GM10266 (cell line): ENCODE measurements at regions not wholly inside any gene's neighbourhood (a gene's known extent, or its start where the extent isn't known, plus 50 kb on each side); places are given as distances from the start of the nearest gene placed in this dataset.

ENCODE experiments used
- DNase-seq: peaks from one replicate; pipeline ENCODE4 v3.0.0; 2012; ENCODE audit errors: extremely low spot score
- TF ChIP-seq, protein P1 (sequence below): IDR thresholded peaks from 2 replicates; pipeline ENCODE4 v1.5.1; 2012; ENCODE audit warnings: mild to moderate bottlenecking, low read depth; ENCODE audit not compliant: control insufficient read depth, insufficient read depth; ENCODE audit errors: missing control alignments

DNA sequence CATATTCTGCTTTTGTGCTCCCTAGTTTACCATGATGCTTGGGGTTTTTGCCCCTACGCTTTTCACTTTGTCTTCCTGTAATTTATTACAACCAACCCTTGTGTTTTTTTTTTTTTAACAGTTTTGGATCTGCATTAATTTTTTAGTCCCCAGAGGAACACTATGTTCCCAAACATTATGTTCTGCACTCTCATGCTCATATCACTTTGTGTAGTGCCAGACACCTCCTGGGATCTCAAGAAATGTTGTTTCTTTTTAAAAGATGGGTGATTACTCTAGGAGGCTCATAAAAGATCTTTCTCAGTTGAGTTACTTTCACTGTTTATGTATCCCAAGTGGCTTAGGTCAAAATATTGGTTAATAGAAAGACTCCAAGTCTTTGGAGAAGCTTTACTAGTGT, 116.2 kb upstream of the MKLN1 start:
- TF ChIP-seq, protein P1, sequence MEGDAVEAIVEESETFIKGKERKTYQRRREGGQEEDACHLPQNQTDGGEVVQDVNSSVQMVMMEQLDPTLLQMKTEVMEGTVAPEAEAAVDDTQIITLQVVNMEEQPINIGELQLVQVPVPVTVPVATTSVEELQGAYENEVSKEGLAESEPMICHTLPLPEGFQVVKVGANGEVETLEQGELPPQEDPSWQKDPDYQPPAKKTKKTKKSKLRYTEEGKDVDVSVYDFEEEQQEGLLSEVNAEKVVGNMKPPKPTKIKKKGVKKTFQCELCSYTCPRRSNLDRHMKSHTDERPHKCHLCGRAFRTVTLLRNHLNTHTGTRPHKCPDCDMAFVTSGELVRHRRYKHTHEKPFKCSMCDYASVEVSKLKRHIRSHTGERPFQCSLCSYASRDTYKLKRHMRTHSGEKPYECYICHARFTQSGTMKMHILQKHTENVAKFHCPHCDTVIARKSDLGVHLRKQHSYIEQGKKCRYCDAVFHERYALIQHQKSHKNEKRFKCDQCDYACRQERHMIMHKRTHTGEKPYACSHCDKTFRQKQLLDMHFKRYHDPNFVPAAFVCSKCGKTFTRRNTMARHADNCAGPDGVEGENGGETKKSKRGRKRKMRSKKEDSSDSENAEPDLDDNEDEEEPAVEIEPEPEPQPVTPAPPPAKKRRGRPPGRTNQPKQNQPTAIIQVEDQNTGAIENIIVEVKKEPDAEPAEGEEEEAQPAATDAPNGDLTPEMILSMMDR = no peak
- no peak for DNase-seq

DNA sequence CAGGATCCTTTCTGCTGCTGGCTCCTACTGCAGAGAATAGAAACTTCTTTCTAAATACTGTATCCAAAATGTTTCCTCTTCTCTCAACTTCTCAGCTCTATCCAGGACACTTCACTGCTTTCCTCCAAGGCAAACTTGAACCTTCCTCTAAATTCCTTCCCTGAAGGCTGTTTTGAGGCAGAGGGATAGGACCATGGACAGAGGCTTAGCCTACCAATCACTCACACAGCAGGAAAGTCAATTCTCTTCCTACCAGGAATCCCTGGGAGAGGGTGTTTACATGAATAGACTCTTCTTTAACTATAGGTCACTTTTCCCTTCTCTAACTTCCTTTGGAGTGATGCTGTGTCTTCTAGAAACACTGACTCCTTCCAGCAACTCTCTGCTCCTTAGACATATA, 115.6 kb upstream of the MKLN1 start:
- TF ChIP-seq, protein P1 = no peak
- DNase-seq = no peak

- TF ChIP-seq, protein P1 = no peak
- DNase-seq = no peak
Observed at GRCh38 chr7:131218727-131219128, 108.9 kb upstream of the MKLN1 start.

- TF ChIP-seq, protein P1 = no peak
- peak; percentile 44 for DNase-seq
Observed at GRCh38 chr7:131219312-131220041, 108.2 kb upstream of the MKLN1 start.

DNA sequence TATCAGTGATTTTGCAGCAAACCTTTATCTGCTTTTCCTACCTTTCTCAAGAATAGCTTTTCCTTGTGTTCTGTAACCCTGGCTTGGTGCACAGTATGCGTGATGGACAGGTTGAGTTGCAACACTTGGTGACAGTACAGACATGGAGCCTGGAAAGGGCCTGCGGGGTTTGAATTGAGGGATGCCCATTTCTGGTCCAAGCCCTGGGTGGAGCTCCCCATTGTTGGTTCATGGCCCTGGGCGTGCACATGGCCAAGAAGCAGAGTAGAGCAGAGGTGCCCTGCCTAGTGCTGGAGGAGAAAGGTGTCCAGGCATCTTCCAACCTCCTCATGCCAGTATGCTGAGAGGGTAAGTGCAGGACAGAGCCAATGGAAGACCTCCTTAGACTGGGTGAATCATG, 106.6 kb upstream of the MKLN1 start:
- TF ChIP-seq, protein P1 = no peak

DNA sequence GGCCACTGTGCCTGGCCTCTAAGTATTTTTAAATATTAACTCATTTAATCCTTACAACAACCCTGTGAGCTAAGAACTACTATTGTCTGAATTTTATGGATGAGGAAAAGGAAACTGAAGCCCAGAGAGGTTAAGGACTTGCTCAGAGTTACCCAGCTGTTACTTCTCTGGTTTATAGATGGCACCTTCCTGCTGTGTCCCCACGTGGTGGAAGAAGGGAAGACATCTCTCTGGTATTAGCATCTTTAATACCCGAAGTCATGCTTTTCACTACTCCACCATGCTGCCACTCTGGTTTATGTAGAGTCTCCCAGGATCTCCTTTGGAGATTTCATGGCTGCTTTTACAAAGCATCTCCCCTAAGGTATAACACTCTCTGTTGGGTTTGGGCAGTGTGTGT, 105.5 kb upstream of the MKLN1 start:
- no peak for DNase-seq
- TF ChIP-seq, protein P1 = no peak

More for the DNA sequence above, 106.6 kb upstream of the MKLN1 start:
- DNase-seq = no peak

DNA sequence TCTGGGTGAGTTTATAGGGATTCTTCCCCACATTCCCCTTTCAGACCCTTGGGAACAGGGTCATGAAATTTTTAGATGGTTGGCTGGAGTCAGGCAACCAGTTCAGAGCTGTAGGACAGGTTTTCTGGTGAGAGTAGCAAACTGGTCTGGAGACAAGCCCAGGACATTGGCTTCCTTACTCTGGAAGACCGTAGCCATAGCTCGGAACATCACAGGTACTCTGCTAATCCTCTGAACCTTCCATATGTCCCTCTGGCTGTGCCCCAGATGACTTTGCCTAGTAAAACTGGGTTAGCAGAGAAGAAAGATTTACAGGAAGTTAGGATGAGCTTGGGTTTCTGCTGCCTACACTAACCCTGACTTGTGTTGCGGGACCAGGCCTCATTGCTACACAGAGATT, 104.5 kb upstream of the MKLN1 start:
- TF ChIP-seq, protein P1 = no peak
- DNase-seq = no peak
